Amniotic stem cell (primary cell): ENCODE measurements at regions not wholly inside any gene's neighbourhood (a gene's known extent, or its start where the extent isn't known, plus 50 kb on each side); places are given as distances from the start of the nearest gene placed in this dataset.
"Not testable (repeated sequence)": the region's sequence is repeated elsewhere in the genome, so short reads cannot be mapped to it uniquely, and the experiment has no call there.

Experiments
- DNase-seq: peaks from one replicate; lab custom pipeline; 2025; lab: John Stamatoyannopoulos, UW

DNA sequence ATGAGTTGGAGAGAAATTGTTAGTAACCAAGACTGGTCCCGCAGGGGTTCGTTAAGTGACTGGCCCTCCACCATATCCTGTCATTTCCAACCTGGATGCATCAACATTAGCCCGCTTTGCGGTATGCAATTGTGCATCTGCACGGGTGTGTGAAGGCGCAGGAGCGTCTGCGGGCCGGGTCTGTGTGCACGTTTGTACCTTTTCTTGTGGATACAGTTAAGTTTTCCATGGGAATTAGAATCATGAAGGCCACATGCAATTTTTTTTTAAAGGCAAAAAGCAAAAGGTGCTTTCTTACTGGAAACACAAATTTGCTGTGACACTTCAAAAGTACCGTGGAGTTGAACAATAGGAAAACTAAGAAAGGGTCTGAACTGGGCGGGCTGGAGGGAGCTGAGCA is 355.4 kb upstream of the ZFHX3 start:
- no peak for DNase-seq

DNA sequence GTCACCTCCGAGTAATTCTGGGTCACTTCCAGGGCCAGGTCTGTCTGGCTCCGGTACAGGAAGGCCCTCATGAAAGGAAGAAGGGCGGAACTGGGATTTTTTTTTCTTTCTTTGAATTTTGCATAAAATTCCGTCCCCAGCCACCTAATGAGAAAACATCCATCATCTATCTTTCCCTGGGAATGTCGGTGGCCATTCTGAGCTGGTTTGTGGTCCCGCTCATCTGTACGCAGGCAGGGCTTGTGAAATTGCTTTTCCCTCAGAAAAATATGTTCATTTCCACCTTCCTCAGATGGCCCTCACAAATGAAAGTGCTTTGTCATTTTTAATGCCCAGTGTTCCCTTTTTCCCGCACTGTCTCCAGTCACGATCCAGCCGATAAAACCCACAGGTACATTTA is 353.0 kb upstream of the ZFHX3 start:
- DNase-seq, result no peak

DNA sequence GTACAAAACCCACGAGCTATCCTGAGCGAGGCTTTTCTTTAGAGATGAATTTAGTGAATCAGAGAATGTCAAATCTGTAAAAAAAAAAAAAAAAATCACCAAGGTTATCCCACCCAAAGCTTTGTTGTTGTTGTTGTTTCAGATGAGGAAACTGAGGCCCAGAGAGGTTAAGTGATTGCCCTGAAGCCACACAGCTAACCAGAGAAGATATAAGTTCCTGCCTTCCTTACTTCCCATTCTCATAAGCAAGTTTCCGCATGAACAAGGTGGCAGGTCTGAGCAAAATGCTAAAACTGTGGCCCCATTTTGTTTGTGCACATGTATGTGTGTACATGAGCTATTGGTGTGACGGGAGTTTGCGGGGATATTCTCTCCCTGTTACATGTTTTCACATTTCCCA is 352.1 kb upstream of the ZFHX3 start:
- DNase-seq, result no peak

DNA sequence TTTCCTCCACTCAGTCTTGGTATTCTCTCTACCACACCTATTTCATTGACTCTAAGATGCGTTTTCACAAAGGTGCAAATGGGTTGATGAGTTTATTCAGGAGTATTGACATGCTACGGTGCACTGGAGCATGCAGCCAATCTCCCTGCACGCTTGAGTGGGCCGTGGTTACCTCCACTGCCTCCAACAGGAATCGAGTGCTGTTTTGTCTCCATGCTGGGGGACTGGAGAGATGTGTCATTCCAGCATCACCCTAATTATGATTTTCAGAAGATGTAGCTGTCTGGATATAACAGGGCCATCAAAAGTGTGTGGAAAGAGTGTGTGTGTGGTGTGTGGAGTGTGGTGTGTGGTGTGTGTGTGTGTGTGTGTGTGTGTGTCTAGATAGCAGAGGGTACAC is 351.6 kb upstream of the ZFHX3 start:
- no peak for DNase-seq

DNA sequence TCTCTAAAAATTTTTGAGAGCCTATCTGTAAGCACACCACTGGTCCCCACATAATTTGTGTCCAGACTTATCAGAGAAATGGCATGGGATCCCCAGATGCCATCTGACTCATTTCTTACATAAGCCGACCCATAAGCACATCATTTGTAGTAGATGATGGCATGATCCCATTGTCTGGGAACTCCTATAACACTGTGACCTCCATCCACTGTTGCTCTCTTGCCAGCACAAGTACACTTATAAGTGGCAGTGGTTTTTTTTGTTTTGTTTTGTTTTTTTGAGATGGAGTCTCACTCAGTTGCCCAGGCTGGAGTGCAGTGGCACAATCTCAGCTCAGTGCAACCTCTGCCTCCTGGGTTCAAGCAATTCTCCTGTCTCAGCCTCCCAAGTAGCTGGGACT is 350.7 kb upstream of the ZFHX3 start:
- DNase-seq, result not testable (repeated sequence)

DNA sequence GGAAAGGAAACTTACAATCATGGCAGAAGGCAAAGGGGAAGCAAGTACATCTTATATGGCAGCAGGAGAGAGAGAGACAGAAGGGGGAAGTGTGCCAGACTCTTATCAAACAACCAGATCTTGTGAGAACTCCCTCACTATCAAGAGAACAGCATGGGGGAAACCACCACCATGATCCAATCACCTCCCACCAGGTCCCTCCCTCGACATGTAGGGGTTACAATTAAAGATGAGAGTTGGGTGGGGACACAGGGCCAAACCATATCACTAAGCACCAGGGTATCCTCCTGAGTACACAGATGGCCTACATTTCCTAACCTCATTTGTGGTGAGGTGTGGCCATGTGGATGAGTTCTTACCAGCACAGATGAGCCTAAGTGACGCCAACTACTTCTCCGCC is 348.6 kb upstream of the ZFHX3 start:
- no peak for DNase-seq

DNA sequence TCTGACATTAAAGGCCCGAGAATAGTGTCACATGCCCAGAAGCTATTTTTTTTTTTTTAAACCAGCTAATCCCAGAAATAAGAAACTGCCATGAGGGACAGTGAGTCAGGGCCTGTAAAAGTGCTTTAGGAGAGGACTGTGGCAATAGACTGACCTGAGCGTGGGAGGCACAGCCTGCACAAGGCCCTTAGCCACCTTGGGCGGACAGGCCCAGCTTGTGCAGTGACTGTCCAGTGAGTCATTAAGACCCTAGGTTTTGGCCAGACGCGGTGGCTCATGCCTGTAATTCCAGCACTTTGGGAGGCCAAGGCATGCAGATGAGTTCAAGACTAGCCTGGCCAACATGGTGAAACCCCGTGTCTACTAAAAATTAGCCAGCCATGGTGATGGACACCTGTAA is 343.0 kb upstream of the ZFHX3 start:
- DNase-seq, result no peak

DNA sequence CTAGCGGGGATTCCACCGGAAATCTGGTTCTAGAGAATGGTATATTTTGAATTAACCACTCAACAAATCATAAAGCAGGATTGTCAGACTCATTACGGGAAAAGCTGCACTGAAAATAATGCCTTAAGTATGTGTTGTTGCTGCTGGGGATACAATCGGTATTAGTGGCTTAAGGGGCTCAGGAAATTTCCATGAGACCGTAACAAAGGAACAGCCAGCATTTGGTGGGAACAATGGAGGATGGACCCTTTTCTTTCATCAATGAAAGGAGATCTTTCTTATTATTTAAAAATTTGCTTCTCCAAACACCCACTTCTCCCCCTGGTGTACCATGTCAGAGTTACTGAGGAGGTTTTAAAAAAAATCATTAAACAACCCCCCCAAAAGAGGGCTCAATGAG is 342.6 kb upstream of the ZFHX3 start:
- no peak for DNase-seq

DNA sequence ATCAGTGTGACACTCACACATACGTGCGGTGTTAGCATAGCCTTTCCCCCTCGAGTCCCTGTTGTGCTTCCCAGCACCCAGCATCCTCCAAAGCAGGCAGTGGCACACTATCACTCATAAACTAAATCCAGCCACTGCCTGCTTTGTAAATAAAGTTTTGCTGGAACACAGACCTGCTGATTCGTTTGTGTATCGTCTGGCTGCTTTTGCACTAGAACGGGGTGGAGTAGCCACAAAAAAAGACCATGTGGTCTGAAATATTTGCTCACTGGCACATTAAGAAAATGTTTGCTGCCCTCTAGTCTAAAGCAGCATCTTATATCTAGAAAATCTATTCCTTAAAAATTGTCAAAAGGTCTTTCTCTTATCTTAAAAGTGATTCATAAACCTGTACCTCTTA is 341.2 kb upstream of the ZFHX3 start:
- DNase-seq, result no peak

DNA sequence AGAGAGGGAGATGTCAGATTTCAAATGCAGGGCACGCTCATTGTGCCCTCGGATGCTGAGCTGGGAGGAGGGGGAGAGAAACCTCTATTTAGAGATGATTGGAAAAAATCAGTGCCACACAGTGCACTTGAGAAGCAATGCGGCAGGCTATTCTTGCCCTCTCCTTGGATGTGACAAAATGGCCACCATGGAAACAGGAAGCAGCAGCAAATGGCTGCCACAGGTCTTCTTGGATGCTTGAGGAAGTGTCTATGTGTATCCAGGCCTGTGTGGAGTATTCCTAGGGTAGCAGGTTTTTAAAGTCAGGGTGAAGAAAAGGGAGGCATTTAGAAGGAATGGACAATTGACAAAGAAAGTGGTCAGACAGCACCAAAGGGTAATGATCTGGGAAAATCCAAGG is 340.1 kb upstream of the ZFHX3 start:
- DNase-seq, result no peak

DNA sequence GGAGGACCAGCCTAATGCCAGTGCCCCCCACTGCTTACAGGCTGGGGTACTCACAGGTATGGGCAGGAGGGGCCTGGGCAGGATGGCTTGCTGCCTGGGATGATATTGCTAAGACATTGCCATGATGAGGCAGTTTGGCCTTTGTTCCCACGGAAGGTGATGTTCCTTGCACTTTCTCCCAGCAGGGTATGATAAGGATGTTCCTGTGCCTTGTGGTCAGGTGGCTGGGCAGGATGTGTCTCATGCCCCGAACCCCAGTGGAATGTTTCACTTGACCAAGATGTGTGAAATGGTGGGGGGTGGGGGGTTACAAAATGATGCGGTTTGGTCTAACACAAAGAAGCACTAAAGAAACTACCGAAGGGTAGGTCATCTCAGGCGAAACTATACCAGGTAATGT is 337.8 kb upstream of the ZFHX3 start:
- no peak for DNase-seq

DNA sequence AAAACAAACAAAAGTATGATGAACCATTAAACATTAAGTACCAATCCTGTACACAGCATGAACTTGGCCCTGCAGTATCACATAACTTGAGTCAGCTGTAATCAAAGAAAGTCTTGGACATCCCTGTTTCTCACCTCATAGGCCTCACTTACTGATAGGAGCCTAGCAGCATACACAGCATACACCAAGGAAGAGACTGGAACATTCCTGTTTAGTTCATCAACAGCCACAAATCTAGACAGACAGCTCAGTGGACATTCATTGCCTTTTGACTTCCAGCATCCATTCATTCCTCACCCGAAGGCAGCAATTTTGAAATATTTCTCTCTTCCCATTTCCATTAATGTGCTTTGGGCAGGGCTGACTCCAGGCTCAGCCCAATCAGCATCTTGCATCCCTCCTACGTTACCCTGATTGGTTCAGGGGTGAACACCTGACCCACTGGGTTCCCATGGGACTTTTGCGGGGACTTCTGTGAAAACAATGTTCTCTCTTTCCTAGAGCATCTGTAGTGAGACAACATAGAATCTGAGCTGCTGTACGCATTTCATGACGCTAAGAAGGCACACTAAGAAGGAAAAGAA is 336.7 kb upstream of the ZFHX3 start:
- no peak for DNase-seq

DNA sequence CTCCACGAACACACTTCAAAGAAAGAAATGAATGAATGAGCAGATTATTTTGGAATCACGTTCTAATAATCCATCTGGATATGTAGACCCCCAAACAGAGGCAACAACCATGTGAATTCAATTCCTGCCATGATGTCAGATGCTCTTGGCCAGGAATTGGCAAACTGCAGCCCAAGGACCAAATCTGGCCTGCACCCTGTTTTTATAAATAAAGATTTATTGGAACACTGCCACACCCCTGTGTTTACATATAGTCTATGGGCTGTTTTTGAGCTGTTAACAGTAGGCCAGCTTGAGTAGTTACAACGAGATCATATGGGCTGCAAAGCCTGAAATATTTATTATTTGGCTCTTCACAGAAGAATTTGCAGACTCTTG is 336.0 kb upstream of the ZFHX3 start:
- DNase-seq, result no peak

DNA sequence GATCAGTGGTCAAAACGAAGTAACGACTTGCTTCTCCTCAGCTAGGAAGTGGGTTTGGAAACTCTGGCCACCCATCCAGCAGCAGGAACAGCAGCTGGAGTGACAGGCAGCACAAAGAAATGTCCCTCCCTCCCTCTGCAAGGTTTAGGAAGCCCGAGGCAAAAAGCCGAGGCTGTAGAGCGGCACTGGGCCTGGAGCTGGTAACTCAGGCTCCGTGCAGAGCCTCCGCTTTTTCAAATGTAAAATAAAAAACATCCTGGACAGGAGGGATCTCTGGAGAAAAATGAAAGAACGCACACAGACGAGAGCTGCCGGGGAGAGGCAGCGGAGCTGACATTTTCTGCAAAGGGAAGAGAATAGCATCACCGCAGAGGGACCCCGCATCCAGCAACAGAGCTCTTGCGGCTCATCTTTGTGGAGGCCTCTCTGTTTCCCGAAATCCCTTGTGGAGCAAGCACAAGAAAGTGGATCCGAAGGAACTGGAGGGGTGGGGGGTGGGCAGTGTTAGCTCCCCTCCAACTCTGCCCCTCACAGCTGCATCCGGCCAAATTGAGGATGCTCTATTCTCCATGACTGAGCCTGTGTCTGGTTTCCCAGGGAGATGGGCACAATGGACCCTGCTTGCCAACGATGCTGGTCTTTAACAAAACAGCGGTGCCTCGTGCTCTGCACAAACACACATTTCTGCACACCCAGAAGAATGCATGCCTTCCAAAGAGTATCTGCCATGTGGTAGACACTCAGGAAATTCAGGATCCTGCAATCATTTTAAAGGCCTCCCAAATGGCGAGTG is 335.5 kb upstream of the ZFHX3 start:
- no peak for DNase-seq

DNA sequence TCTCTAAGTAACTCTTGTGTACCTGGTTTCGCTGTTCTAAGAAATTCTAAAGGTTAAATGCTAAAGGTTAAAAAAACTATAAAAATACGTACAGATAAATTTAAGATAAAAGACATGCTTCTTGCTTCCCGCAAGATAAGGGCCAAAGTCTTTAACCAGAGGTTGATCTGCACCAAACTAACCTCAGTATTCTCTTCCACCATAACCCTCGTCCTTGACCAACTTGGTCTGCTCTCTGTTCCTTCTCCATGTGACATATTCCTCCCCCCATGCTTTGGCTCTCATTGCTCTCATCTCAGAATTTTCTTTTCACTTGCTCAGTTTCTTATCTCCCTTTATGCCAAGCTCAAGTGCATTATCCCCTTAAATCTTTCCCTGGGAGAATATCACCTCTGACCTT is 330.5 kb upstream of the ZFHX3 start:
- DNase-seq, result no peak

DNA sequence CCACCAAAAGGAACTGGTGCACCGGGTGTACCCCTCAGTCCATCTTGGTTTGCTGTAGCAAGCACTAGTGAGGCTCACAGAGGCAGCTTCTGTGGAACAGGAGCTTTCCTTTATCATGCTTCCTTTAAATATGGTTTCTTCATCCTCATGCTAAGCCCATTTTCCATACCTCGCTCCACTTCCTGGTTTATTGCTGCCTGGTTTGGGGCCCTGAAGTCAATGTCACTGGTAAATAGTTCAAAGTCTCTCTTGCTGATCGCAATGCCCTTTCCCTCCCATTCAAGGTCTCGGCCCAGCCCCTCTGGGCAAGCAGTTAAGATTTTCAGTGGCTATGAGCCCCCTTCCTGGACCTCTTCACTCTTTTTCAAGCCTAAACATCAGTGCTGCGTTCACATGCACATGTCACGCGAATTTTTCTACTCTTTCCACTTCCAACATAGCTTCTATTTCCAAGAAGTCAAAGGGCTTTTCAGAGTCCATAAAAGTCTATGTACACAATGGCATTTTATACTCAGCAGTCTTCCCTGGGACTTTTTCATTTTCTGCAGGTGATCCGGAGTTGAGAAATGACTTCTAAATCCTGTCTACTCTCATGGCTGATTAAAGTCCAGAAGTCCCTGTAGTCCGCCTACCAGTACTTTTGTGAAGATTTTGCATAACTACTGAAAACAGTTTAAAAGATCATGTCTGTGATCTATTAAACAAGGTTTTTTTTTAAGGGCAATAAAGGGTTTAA is 323.8 kb upstream of the ZFHX3 start:
- DNase-seq, result no peak

DNA sequence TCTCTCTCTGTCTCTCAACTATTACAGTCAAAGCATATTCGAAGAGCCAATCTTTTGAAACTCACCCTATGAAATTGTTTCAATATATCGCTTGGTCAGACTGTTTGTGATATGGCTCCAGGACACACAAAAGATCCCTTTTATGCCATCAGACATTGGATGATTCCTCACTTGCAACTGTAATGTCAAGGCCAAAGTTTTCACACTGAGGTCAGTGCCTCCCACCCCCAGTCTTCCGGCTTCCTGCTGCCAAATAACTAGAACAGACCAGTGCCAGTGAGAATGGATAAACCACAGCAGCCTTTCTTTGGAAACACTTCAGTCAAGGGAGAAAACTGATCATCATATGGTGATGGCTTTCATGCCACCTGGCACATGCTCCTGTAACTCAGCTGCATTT is 321.9 kb upstream of the ZFHX3 start:
- DNase-seq, result no peak

DNA sequence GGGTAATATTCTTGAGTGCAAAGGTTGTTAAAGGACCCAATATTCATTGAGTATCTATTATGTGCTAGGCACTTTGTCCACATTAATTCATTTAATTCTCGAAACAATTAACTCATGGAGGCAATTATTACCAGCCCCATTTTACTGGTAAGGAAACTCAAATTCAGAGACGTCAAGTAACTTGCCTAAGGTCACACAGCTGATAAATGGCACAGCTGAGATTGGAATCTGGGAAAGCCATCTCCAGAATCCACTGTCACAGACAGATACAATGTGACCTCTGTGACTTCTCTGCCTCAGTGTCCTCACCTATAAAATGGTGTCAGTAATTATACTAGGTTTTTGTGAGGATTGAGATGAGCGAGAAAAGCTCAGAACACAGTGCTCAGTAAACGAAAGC is 320.8 kb upstream of the ZFHX3 start:
- DNase-seq, result no peak

DNA sequence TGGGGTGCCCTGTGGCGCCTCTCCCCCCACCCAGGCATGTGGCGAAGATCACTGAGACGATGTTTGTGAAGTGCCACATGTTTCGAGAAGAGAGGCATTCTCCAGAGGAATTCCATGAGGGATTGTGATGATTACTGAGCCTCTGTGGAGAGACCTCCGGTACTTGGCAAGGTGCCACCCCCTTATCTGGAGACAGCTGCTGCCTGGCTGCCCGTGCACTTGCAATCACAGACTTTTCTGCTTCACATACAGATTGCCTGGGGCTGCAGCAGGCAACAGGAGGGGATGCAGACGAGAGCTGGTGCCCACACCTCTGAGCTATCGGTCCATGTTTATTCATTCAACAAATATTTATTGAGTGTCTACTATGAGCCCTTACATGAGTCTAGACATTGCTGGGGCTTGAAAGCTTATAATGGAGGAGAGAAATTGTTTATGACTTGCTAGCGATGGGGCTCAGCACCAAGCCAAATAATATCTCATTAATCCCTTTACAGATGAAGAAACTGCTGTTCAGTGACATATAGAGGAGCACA is 317.2 kb upstream of the ZFHX3 start:
- no peak for DNase-seq

DNA sequence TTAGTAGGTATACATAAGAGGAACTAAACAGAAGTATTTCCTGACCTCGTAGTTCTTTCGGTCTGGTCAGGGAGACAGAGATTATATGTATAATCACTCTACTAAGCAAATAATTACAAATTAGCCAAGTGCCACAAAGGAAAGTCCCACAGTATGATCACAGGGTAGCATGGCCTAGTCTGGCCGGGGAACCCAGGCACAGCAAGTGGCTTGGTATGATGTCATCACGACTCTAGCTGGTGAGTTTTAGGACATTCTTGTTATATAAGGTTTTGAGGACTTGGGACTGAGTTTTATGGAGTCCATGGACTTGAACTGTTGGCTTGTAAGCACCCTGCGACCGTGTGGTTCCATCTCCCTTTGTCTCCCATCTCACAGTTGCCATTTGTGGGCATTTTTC is 316.5 kb upstream of the ZFHX3 start:
- no peak for DNase-seq

DNA sequence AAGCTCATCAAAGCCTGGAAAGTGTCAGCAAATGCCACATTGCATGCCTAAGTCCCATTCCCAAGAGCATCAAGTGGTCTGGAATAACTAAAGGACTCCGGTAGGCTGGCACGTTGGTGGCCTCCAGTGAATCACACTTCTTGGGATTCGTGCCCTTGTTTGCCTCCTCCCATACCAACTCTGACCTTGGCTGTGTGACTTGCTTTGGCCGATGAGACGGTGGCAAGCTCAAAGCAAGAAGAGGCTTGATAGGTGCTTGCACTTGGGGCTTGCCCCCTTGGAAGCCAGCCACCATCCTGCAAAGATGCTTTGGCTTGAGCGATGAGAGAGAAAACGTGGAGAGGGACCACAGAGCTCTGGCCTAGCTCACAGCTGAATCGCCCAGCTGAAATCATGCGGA is 313.1 kb upstream of the ZFHX3 start:
- no peak for DNase-seq

DNA sequence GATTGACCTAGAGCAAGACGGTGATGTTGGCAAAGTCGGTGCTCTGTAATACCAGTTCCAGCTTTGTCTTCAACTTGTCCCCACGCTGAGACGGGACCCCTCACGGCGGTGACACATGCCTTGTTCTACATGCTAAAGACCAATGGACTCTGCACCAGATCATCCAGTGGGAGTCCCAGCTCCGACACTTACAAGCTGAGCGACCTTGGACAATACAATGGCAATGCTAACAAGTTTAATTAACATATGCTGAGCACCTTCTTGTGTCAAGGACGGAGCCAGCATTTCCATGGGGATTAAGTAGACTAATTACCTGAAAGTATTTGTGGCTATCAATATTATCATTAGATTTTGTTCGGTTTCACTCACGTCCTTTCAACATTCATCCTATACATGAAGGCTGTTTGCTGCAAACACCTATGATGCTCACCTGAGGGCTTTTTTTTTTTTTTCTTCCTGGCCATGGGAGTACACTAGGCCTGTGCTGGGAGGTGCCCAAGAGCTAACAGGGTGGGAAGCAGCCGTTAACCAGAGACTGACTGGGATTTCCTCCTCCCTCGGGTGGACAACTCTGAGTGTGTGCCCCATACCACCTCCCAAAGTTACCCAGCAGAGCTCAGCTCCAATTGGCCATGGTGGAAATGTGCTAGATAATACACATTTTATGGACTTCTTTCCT is 308.6 kb upstream of the ZFHX3 start:
- DNase-seq, result no peak

DNA sequence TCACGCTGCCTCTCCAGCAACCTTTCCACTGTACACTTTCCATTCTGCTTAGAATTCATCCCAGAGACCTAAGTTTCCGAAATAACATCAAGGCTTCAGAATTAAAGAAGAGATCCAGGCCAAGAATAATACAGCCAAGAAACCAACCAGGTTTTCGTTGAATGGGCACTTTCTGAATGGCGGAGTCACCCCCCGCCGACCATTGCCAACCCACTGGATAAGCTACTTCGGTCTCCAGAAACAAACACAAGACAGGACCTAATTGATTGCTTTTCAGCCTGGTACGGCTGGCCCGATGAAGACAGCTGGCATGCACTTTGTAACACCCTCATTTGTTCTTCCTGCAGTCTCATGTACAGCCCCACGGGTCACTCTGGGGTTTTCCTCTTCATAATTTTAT is 308.1 kb upstream of the ZFHX3 start:
- no peak for DNase-seq
